Pancreas (tissue), 10 donors: ENCODE measurements at regions not wholly inside any gene's neighbourhood (a gene's known extent, or its start where the extent isn't known, plus 50 kb on each side); places are given as distances from the start of the nearest gene placed in this dataset.

Experiments used
- ATAC-seq, 4 donors: fragments of 200-7000 bp; cut with Tn5 transposase; one replicate each; pipeline versions ENCODE4 v1.8.0 to v1.9.1; 2020; ENCODE audit warnings: mild to moderate bottlenecking in 4 of 4, moderate library complexity in 4 of 4
- DNase-seq, 6 donors: peaks; one replicate each; pipeline ENCODE4 v3.0.0-alpha.2; 2020
- FAIRE-seq: peaks from 2 replicates; lab custom pipeline; 2012; peaks lifted over from hg19 to GRCh38; lab: Jason Lieb, UNC
- H3K27ac ChIP-seq, 4 donors: fragments of 200-600 bp; sonication (generic); 1 replicate in 3 of 4; 2 replicates in 1 of 4; pipeline versions ENCODE4 v1.5.0 to v1.8.0; 2020
- H3K27me3 ChIP-seq, 4 donors: fragments of 200-600 bp; one replicate each; pipeline ENCODE4 v1.8.0; 2021
- H3K36me3 ChIP-seq, 3 donors: fragments of 200-600 bp; sonication (generic) in 1 of 3; one replicate each; pipeline versions ENCODE4 v1.5.0 to v1.8.0; 2020 to 2021
- H3K4me1 ChIP-seq, 3 donors: fragments of 200-600 bp; one replicate each; pipeline ENCODE4 v1.8.0; 2021
- H3K4me3 ChIP-seq, 4 donors: fragments of 200-600 bp; sonication (generic) in 2 of 4; one replicate each; pipeline versions ENCODE4 v1.5.0 to v1.8.0; 2020 to 2021
- H3K9me3 ChIP-seq, 4 donors: fragments of 200-600 bp; one replicate each; pipeline ENCODE4 v1.8.0; 2021
- CTCF ChIP-seq, 4 donors: fragments of 200-600 bp; sonication (generic) in 3 of 4; IDR thresholded peaks; one replicate each; pipeline versions ENCODE4 v1.5.0 to v1.8.0; 2021; ENCODE audit warnings: antibody characterized with exemption in 4 of 4
- WGBS, 2 donors: extraction: QIAGEN DNeasy Blood & Tissue Kit; methylation state at CpG; one replicate each; pipeline ENCODE4 v1.1.7; 2013; 5-methylcytosine and 5-hydroxymethylcytosine counted together
- intact Hi-C, 3 donors: fragments of 100-400 bp; cut with DNase I; formaldehyde crosslinking; loops; one replicate each; pipeline versions ENCODE4 v1.11.1 to v1.14.2; 2022
- donor health status: healthy with polysubstance abuse.
- donor health status: DM: no; HTN: no; CAD: no; lungs with moderate emphysema.
- donor health status: DM: no; HTN: no; CAD: no.
- donor health status: control.
- donor health status: control.
- donor health status: Bipolar disorder and iron deficiency.
- donor health status: DM: yes; HTN: yes; CAD: no.
- donor health status: DM: no; HTN: no; CAD: no.
- donor health status: DM: no; HTN: no; CAD: no.
- donor health status: DM: yes; HTN: yes; CAD: no.

- no peak for TF ChIP-seq CTCF (IDR thresholded peaks at IDR 0.05)
- ATAC-seq (no peak), FAIRE-seq (no peak), DNase-seq (no peak)
- Histone ChIP-seq H3K4me1 (no peaks in the 10 kb centered on the region), H3K9me3 (no peaks in the 10 kb centered on the region), H3K27ac (no peak overlapping the region), H3K4me3 (no peak overlapping the region), H3K27me3 (no peaks in the 10 kb centered on the region), H3K36me3 (no peaks in the 10 kb centered on the region)
- intact Hi-C loops: no loop called here
- 34 to 45% methylated on average over 2 of the region's 2 CpGs for WGBS, 2 donors
Observed at GRCh38 chr4:164108971-164109370, 614.5 kb downstream of the TMA16 start.

GRCh38 chr4:164109503-164109902 lies 615.0 kb downstream of the TMA16 start:
- Histone ChIP-seq H3K36me3 (no peaks in the 10 kb centered on the region), H3K27ac (no peak overlapping the region), H3K4me1 (no peaks in the 10 kb centered on the region), H3K27me3 (no peaks in the 10 kb centered on the region), H3K4me3 (no peak overlapping the region), H3K9me3 (no peaks in the 10 kb centered on the region)
- ATAC-seq (no peak), DNase-seq (no peak), FAIRE-seq (no peak)
- 31 to 38% methylated on average over 4 of the region's 4 CpGs for WGBS, 2 donors
- intact Hi-C loops: no loop called here
- no peak for TF ChIP-seq CTCF (IDR thresholded peaks at IDR 0.05)

GRCh38 chr4:164115236-164115635 lies 620.7 kb downstream of the TMA16 start:
- DNase-seq (no peak), ATAC-seq (no peak), FAIRE-seq (no peak)
- no peak overlapping the region for H3K4me3 ChIP-seq
- no peaks in the 10 kb centered on the region for H3K36me3 ChIP-seq
- no peaks in the 10 kb centered on the region for H3K4me1 ChIP-seq
- 46 to 49% methylated on average over 2 of the region's 2 CpGs for WGBS, 2 donors
- no peaks in the 10 kb centered on the region for H3K9me3 ChIP-seq
- intact Hi-C loops: no loop called here
- no peaks in the 10 kb centered on the region for H3K27me3 ChIP-seq
- TF ChIP-seq CTCF (IDR thresholded peaks at IDR 0.05): no peak
- H3K27ac ChIP-seq: no peak overlapping the region

GRCh38 chr4:164116286-164116685 lies 621.8 kb downstream of the TMA16 start:
- Histone ChIP-seq H3K9me3 (no peaks in the 10 kb centered on the region), H3K36me3 (no peaks in the 10 kb centered on the region), H3K27ac (no peak overlapping the region), H3K4me1 (no peaks in the 10 kb centered on the region), H3K27me3 (no peaks in the 10 kb centered on the region), H3K4me3 (no peak overlapping the region)
- ATAC-seq: no peak
- FAIRE-seq: no peak
- DNase-seq: no peak
- intact Hi-C loops: no loop called here
- TF ChIP-seq CTCF (IDR thresholded peaks at IDR 0.05): no peak
- WGBS, 2 donors: 35 to 43% methylated on average over 1 of the region's 1 CpG

GRCh38 chr4:164134388-164134787 lies 619.5 kb upstream of the SMIM31 start:
- no peaks in the 10 kb centered on the region for H3K36me3 ChIP-seq
- DNase-seq: no peak
- WGBS, 2 donors: 64 to 69% methylated on average over 2 of the region's 2 CpGs
- no peak for FAIRE-seq
- H3K4me1 ChIP-seq: no peaks in the 10 kb centered on the region
- no peak for TF ChIP-seq CTCF (IDR thresholded peaks at IDR 0.05)
- no peak for ATAC-seq
- H3K4me3 ChIP-seq: no peak overlapping the region
- no peaks in the 10 kb centered on the region for H3K27me3 ChIP-seq
- H3K27ac ChIP-seq: no peak overlapping the region
- no peaks in the 10 kb centered on the region for H3K9me3 ChIP-seq
- intact Hi-C loops: no loop called here
